ENCODE measurements at regions not wholly inside any gene's neighbourhood (a gene's known extent, or its start where the extent isn't known, plus 50 kb on each side); places are given as distances from the start of the nearest gene placed in this dataset.
"Not testable (repeated sequence)": the region's sequence is repeated elsewhere in the genome, so short reads cannot be mapped to it uniquely, and the experiment has no call there.

- Histone ChIP-seq H3K4me3 (ENCODE audit: low read length) (no peak overlapping the region), H3K27me3 (ENCODE audit: control insufficient read depth, insufficient read depth, low read length) (no peaks in the 10 kb centered on the region), H3K9me3 (ENCODE audit: control insufficient read depth, low read depth, low read length) (no peaks in the 10 kb centered on the region), H3K27ac (ENCODE audit: low read length) (no peak overlapping the region), H3K4me1 (ENCODE audit: control insufficient read depth, insufficient read depth, low read length) (no peaks in the 10 kb centered on the region), H3K36me3 (ENCODE audit: control insufficient read depth, insufficient read depth, low read length) (no peaks in the 10 kb centered on the region)
- DNase-seq = no peak
Observed at GRCh38 chrX:121876305-121876704, 828.9 kb downstream of the GLUD2 start.

- not testable (repeated sequence) for H3K27me3 ChIP-seq (ENCODE audit: control insufficient read depth, insufficient read depth, low read length); H3K4me1 ChIP-seq (ENCODE audit: control insufficient read depth, insufficient read depth, low read length); H3K9me3 ChIP-seq (ENCODE audit: control insufficient read depth, low read depth, low read length); H3K36me3 ChIP-seq (ENCODE audit: control insufficient read depth, insufficient read depth, low read length); H3K27ac ChIP-seq (ENCODE audit: low read length); H3K4me3 ChIP-seq (ENCODE audit: low read length); DNase-seq
- no CpG with 5 or more reads among the region's 18 CpGs for WGBS (ENCODE audit: insufficient coverage, low lambda C conversion rate)
Observed at GRCh38 chrX:121877337-121877736, 829.9 kb downstream of the GLUD2 start.

GRCh38 chrX:121886557-121886956 lies 839.1 kb downstream of the GLUD2 start:
- whole genome bisulfite sequencing (ENCODE audit: insufficient coverage, low lambda C conversion rate) = no CpG with 5 or more reads among the region's 2 CpGs
- Histone ChIP-seq H3K4me3 (ENCODE audit: low read length) (no peak overlapping the region), H3K36me3 (ENCODE audit: control insufficient read depth, insufficient read depth, low read length) (no peaks in the 10 kb centered on the region), H3K27me3 (ENCODE audit: control insufficient read depth, insufficient read depth, low read length) (no peaks in the 10 kb centered on the region), H3K27ac (ENCODE audit: low read length) (no peak overlapping the region), H3K4me1 (ENCODE audit: control insufficient read depth, insufficient read depth, low read length) (no peaks in the 10 kb centered on the region), H3K9me3 (ENCODE audit: control insufficient read depth, low read depth, low read length) (no peaks in the 10 kb centered on the region)
- no peak for DNase-seq

GRCh38 chrX:121894756-121895155 lies 847.3 kb downstream of the GLUD2 start:
- H3K27ac ChIP-seq (ENCODE audit: low read length) = no peak overlapping the region
- H3K4me1 ChIP-seq (ENCODE audit: control insufficient read depth, insufficient read depth, low read length) = no peaks in the 10 kb centered on the region
- no CpG with 5 or more reads among the region's 3 CpGs for WGBS (ENCODE audit: insufficient coverage, low lambda C conversion rate)
- no peaks in the 10 kb centered on the region for H3K27me3 ChIP-seq (ENCODE audit: control insufficient read depth, insufficient read depth, low read length)
- H3K9me3 ChIP-seq (ENCODE audit: control insufficient read depth, low read depth, low read length) = no peaks in the 10 kb centered on the region
- no peak for DNase-seq
- no peaks in the 10 kb centered on the region for H3K36me3 ChIP-seq (ENCODE audit: control insufficient read depth, insufficient read depth, low read length)
- H3K4me3 ChIP-seq (ENCODE audit: low read length) = no peak overlapping the region

GRCh38 chrX:121902463-121902862 lies 855.1 kb downstream of the GLUD2 start:
- Histone ChIP-seq H3K27me3 (ENCODE audit: control insufficient read depth, insufficient read depth, low read length) (no peaks in the 10 kb centered on the region), H3K4me3 (ENCODE audit: low read length) (no peak overlapping the region), H3K36me3 (ENCODE audit: control insufficient read depth, insufficient read depth, low read length) (no peaks in the 10 kb centered on the region), H3K27ac (ENCODE audit: low read length) (no peak overlapping the region), H3K9me3 (ENCODE audit: control insufficient read depth, low read depth, low read length) (no peaks in the 10 kb centered on the region), H3K4me1 (ENCODE audit: control insufficient read depth, insufficient read depth, low read length) (no peaks in the 10 kb centered on the region)
- no CpG with 5 or more reads among the region's 2 CpGs for WGBS (ENCODE audit: insufficient coverage, low lambda C conversion rate)
- no peak for DNase-seq

GRCh38 chrX:121903961-121904360 lies 856.6 kb downstream of the GLUD2 start:
- no peak for DNase-seq
- Histone ChIP-seq H3K4me3 (ENCODE audit: low read length) (no peak overlapping the region), H3K27me3 (ENCODE audit: control insufficient read depth, insufficient read depth, low read length) (no peaks in the 10 kb centered on the region), H3K9me3 (ENCODE audit: control insufficient read depth, low read depth, low read length) (no peaks in the 10 kb centered on the region), H3K4me1 (ENCODE audit: control insufficient read depth, insufficient read depth, low read length) (no peaks in the 10 kb centered on the region), H3K27ac (ENCODE audit: low read length) (no peak overlapping the region), H3K36me3 (ENCODE audit: control insufficient read depth, insufficient read depth, low read length) (no peaks in the 10 kb centered on the region)
- WGBS (ENCODE audit: insufficient coverage, low lambda C conversion rate) = no CpG with 5 or more reads among the region's 7 CpGs

GRCh38 chrX:121921258-121921657 lies 873.8 kb downstream of the GLUD2 start:
- DNase-seq = no peak
- H3K9me3 ChIP-seq (ENCODE audit: control insufficient read depth, low read depth, low read length) = no peaks in the 10 kb centered on the region
- no peaks in the 10 kb centered on the region for H3K27me3 ChIP-seq (ENCODE audit: control insufficient read depth, insufficient read depth, low read length)
- no peak overlapping the region for H3K27ac ChIP-seq (ENCODE audit: low read length)
- H3K36me3 ChIP-seq (ENCODE audit: control insufficient read depth, insufficient read depth, low read length) = no peaks in the 10 kb centered on the region
- H3K4me3 ChIP-seq (ENCODE audit: low read length) = no peak overlapping the region
- H3K4me1 ChIP-seq (ENCODE audit: control insufficient read depth, insufficient read depth, low read length) = no peaks in the 10 kb centered on the region
- WGBS (ENCODE audit: insufficient coverage, low lambda C conversion rate) = no CpG with 5 or more reads among the region's 2 CpGs

GRCh38 chrX:121931567-121931966 lies 884.2 kb downstream of the GLUD2 start:
- no peaks in the 10 kb centered on the region for H3K36me3 ChIP-seq (ENCODE audit: control insufficient read depth, insufficient read depth, low read length)
- H3K4me1 ChIP-seq (ENCODE audit: control insufficient read depth, insufficient read depth, low read length) = no peaks in the 10 kb centered on the region
- H3K4me3 ChIP-seq (ENCODE audit: low read length) = no peak overlapping the region
- DNase-seq = no peak
- no peak overlapping the region for H3K27ac ChIP-seq (ENCODE audit: low read length)
- H3K9me3 ChIP-seq (ENCODE audit: control insufficient read depth, low read depth, low read length) = no peaks in the 10 kb centered on the region
- no CpG with 5 or more reads among the region's 2 CpGs for WGBS (ENCODE audit: insufficient coverage, low lambda C conversion rate)
- H3K27me3 ChIP-seq (ENCODE audit: control insufficient read depth, insufficient read depth, low read length) = no peaks in the 10 kb centered on the region

GRCh38 chrX:121932688-121933087 lies 885.3 kb downstream of the GLUD2 start:
- Histone ChIP-seq H3K9me3 (ENCODE audit: control insufficient read depth, low read depth, low read length) (no peaks in the 10 kb centered on the region), H3K4me3 (ENCODE audit: low read length) (no peak overlapping the region), H3K36me3 (ENCODE audit: control insufficient read depth, insufficient read depth, low read length) (no peaks in the 10 kb centered on the region), H3K4me1 (ENCODE audit: control insufficient read depth, insufficient read depth, low read length) (no peaks in the 10 kb centered on the region), H3K27me3 (ENCODE audit: control insufficient read depth, insufficient read depth, low read length) (no peaks in the 10 kb centered on the region), H3K27ac (ENCODE audit: low read length) (no peak overlapping the region)
- WGBS (ENCODE audit: insufficient coverage, low lambda C conversion rate) = no CpG with 5 or more reads among the region's 2 CpGs
- DNase-seq = no peak

GRCh38 chrX:121949041-121949760 lies 901.8 kb downstream of the GLUD2 start:
- Histone ChIP-seq H3K9me3 (ENCODE audit: control insufficient read depth, low read depth, low read length) (no peaks in the 10 kb centered on the region), H3K27me3 (ENCODE audit: control insufficient read depth, insufficient read depth, low read length) (no peaks in the 10 kb centered on the region), H3K4me3 (ENCODE audit: low read length) (no peak overlapping the region), H3K27ac (ENCODE audit: low read length) (no peak overlapping the region), H3K36me3 (ENCODE audit: control insufficient read depth, insufficient read depth, low read length) (no peaks in the 10 kb centered on the region), H3K4me1 (ENCODE audit: control insufficient read depth, insufficient read depth, low read length) (no peaks in the 10 kb centered on the region)
- no peak for DNase-seq
- WGBS (ENCODE audit: insufficient coverage, low lambda C conversion rate) = 87% methylated on average over 3 of the region's 7 CpGs

- Histone ChIP-seq H3K9me3 (ENCODE audit: control insufficient read depth, low read depth, low read length) (no peaks in the 10 kb centered on the region), H3K36me3 (ENCODE audit: control insufficient read depth, insufficient read depth, low read length) (no peaks in the 10 kb centered on the region), H3K4me3 (ENCODE audit: low read length) (no peak overlapping the region), H3K27me3 (ENCODE audit: control insufficient read depth, insufficient read depth, low read length) (no peaks in the 10 kb centered on the region), H3K27ac (ENCODE audit: low read length) (no peak overlapping the region), H3K4me1 (ENCODE audit: control insufficient read depth, insufficient read depth, low read length) (no peaks in the 10 kb centered on the region)
- DNase-seq = no peak
Observed at GRCh38 chrX:121958886-121959285, 911.5 kb downstream of the GLUD2 start.

Data from large intestine (tissue), 3 donors.